DMS79 (cell line): ENCODE measurements at regions not wholly inside any gene's neighbourhood (a gene's known extent, or its start where the extent isn't known, plus 50 kb on each side); places are given as distances from the start of the nearest gene placed in this dataset.

Source experiments
- DNase-seq: peaks from one replicate; lab custom pipeline; 2025; lab: John Stamatoyannopoulos, UW

- DNase-seq: no peak
Observed at GRCh38 chr13:38519229-38519911, 167.5 kb upstream of the FREM2 start.

DNA sequence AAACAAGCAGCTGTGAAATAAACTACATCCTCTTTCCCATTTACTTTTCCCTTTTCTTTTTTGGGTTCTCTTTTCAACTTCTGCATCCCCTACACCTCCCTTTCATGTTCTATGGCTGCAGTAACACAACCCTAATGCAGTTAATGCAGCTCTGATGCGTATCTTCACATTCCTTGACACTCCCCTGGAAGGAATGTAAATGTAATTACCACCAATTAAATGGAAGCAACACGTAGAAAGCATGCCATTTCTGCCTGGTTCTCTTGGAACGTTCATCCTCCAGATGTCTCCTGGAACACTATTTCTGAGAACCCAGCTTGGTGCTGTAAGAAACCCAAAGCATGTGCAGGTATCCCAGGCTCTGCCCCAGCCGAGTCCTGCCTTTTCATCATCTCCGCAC is 166.8 kb upstream of the FREM2 start:
- DNase-seq: no peak

- no peak for DNase-seq
Observed at GRCh38 chr13:38527140-38527539, 159.7 kb upstream of the FREM2 start.

GRCh38 chr13:38528986-38529385 is 157.9 kb upstream of the FREM2 start:
- no peak for DNase-seq

DNA sequence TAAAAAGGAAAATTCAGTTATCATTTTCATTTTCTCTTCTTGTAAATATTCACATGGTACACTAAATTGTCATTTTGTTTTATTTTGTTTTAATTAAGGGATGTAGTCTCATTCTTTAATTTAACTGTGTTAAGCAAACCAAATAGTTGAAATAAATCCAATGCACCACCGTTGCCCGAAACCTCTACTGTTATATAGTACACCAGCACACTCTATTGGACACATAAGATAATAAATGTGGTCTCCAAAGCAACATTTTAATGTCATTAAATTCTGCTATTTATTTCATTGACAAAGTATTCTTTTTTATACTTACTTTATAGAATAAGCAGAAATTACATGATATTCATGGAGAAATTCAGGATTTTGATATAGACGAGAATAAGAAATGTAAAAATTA is 156.4 kb upstream of the FREM2 start:
- DNase-seq: no peak

- DNase-seq: no peak
Observed at GRCh38 chr13:38535261-38535660, 151.6 kb upstream of the FREM2 start.

DNA sequence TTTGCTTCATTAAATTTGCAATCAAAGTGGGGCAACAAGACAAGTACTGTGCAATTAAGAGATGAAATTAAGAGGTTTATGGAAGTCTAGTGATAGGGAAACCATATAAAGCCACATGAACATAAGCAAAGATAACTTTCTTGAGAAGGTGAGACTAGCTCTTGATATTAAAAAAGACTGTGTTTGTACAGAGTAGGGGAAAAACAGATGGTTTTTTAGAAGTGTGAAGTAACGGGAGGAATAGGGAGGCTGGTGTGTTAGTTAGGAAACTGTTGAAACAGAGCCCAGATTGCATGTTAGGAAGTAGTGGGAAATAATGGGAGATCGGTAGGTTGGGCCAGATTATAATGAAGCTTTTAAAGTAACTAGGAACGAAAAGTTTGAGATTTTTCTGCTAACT is 149.8 kb upstream of the FREM2 start:
- no peak for DNase-seq

GRCh38 chr13:38538422-38538821 is 148.5 kb upstream of the FREM2 start:
- no peak for DNase-seq

- DNase-seq: no peak
Observed at GRCh38 chr13:38539632-38540031, 147.2 kb upstream of the FREM2 start.

DNA sequence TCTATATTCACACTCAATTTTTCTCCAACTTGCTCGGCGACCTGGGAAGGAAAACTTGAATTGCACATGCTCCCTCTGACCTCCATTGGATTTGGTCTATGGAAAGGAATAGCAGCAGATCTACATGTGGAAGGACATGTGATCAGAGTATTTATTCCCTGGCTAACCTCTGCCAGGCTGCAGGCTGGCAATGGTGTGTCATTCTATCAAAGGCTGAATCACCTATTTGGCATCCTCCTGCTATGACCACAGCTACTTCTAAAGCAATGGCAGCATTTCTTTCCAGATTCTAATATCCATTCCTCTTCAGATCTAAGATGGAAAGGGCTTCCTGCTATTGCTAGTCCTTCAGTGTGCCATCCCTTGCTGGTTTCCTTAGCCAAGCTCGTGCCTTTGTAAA is 144.3 kb upstream of the FREM2 start:
- DNase-seq: no peak

GRCh38 chr13:38543561-38543960 is 143.3 kb upstream of the FREM2 start:
- DNase-seq: no peak

GRCh38 chr13:38563739-38564138 is 123.1 kb upstream of the FREM2 start:
- no peak for DNase-seq

- DNase-seq: no peak
Observed at GRCh38 chr13:38564256-38565150, 122.4 kb upstream of the FREM2 start.

- DNase-seq: no peak
Observed at GRCh38 chr13:38566023-38566422, 120.9 kb upstream of the FREM2 start.

DNA sequence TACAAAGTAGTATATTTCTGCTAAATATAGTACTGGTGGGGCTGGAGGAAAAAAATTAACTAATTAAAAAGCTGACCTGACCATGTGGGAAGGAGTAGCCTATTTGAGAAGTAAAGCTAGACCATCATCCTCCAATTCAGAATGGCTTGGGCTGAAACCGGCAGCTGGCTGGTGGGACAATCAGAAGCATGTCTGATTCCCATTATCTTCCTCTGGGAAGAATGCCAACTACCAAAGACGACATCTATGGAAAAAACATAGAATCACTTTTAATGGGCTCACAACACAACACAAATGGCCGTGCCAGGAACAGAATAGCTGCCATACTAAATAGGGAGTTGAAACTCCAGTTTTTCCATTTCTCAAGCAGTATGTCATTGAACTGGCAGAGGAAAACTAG is 120.4 kb upstream of the FREM2 start:
- DNase-seq: no peak

DNA sequence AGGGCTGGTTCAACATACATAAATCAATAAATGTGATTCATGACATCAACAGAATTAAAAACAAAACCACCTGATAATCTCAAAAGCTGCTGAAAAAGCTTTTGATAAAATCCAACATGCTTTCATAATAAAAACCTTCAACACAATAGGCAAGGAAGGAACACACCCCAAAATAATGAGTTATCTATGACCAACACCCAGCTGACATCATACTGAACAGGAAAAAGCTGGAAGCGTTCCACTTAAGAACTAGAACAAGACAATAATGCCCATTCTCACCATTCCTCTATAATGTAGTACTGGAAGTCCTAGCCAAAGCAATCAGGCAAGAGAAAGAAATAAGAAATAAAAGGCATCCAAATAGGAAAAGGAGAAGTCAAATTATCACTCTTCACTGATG is 116.2 kb upstream of the FREM2 start:
- no peak for DNase-seq

DNA sequence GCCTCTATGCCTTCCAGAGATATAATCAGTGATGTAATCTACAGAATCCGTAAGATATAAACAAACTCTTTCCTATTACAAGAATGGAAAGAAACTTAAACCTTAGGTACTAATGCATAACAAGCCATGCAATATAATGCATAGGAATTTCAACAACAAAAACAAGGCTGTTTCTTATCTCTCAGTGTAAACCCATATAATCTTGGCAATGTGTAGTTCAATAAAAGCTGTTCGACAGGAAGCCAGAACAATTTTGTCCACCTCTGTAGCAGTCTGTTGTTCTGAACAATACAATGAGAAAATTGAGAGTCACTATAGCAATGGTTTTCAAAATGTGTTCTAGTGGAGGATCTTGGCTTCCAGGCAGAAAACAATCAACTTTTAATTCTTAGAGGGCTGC is 111.5 kb upstream of the FREM2 start:
- no peak for DNase-seq

DNA sequence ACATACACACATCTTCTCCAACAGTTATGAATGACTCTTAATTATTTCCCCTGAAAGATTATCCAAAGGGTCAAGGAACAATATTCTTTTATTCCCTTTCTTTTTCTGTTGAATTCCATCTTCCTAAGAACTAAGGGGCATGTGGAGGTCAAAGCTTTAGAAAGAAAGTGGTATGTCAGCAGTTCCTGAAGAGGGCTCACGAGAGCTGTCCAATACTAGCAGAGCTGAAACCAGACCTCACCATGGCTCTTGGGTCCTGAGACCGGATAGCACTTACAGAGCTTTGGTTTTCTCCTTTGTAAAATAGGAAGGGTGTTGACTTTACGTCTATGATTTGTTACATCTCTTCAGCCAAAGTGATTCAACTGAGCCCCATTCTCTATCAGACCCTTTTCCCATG is 109.8 kb upstream of the FREM2 start:
- no peak for DNase-seq

GRCh38 chr13:38582133-38582532 is 104.7 kb upstream of the FREM2 start:
- no peak for DNase-seq

DNA sequence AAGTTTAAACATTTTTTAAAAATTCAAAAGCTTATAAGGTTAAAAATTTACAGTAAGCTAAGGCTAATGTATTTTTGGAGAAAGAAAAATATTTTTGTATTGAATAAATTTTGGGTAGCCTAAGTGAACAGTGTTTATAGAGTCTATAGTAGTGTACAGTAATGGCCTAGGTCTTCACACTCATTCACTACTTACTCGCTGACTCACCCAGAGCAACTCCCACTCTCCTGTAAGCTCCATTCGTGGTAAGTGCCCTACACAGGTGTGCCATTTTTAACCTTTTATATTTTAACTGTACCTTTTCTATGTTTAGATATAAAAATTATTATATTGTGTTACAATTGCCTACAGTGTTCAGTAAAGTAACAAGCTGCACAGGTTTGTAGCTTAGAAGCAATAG is 96.6 kb upstream of the FREM2 start:
- no peak for DNase-seq

DNA sequence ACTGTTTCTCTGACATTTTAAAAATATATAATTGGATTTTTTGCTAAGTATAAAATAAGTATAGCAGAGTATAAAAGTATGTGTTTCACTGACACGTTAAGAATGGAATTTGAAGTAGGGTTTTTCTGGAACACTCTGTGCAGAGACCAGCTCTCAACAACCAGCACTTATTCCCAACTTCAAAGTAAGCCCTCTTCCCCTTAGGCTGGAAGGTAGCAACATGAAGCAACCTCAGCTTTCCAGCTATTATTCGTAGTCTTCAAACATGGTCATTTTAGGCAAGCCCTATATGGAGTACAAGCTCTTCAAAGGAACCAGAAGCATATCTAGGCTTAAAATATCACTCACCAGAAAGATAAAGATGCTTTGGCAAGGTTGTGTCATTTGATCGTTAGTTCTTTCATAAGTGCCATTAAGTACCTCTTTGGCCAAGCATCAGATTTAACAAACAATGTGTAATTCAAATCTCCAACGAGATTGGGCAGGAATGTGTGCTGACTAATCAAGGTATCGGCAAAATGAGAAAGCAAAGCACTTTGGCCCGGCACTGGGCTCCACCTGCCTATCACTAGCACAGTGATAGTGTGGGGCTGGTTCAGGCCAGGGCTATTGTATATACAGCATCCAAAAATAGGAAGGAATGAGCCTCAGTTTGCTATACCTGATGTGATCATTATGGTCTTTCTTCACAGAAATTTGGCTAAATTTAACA is 95.9 kb upstream of the FREM2 start:
- DNase-seq: peak; percentile 91

GRCh38 chr13:38602266-38602665 is 84.6 kb upstream of the FREM2 start:
- no peak for DNase-seq
